ENCODE measurements at regions not wholly inside any gene's neighbourhood (a gene's known extent, or its start where the extent isn't known, plus 50 kb on each side); places are given as distances from the start of the nearest gene placed in this dataset.

- H3K9ac ChIP-seq (ENCODE audit: low read length), result no peak overlapping the region
- ATAC-seq (no peak), DNase-seq (no peak)
- H3F3A ChIP-seq (ENCODE audit: low read length, unreplicated experiment), result no peaks in the 10 kb centered on the region
- intact Hi-C loops (cut with micrococcal nuclease), result no loop called here
- H2AFZ ChIP-seq (ENCODE audit: low read length), result no peak overlapping the region
- ChIA-PET POLR2A (ENCODE audit: unreplicated experiment) (no interaction called here), CTCF (no interaction called here)
- H3K9me3 ChIP-seq (ENCODE audit: low read length), result no peaks in the 10 kb centered on the region
- H3K27me3 ChIP-seq (ENCODE audit: low read length), result no peaks in the 10 kb centered on the region
- H4K20me1 ChIP-seq (ENCODE audit: low read length), result no peaks in the 10 kb centered on the region
- no peaks in the 10 kb centered on the region for H3K9me2 ChIP-seq (replicated peaks; ENCODE audit: low read length)
- H3K4me3 ChIP-seq (ENCODE audit: low read length), result no peak overlapping the region
- H3K4me1 ChIP-seq (ENCODE audit: insufficient read depth, low read length), result no peaks in the 10 kb centered on the region
- TF ChIP-seq CTCF (conservative IDR thresholded peaks at IDR 0.05; ENCODE audit: low read depth, low read length) (no peak), EZH2phosphoT487 (IDR thresholded peaks at IDR 0.05; ENCODE audit: borderline replicate concordance, low read length) (no peak), EZH2 (IDR thresholded peaks at IDR 0.05; ENCODE audit: low read length, unreplicated experiment) (no peak)
- H3K36me3 ChIP-seq (ENCODE audit: low read depth, low read length), result no peaks in the 10 kb centered on the region
- H3K79me2 ChIP-seq (ENCODE audit: low read length), result no peaks in the 10 kb centered on the region
- no peak overlapping the region for H3K27ac ChIP-seq (ENCODE audit: low read length)
- no peak overlapping the region for H3K4me2 ChIP-seq (ENCODE audit: low read length)
- no TSS peak for BruUV-seq (replicated peaks)
These were observed 127.2 kb upstream of the CDK6 start for GRCh38 chr7:92963566-92963965.

GRCh38 chr7:92961961-92962360, 125.6 kb upstream of the CDK6 start:
- H3K4me2 ChIP-seq (ENCODE audit: low read length), result no peak overlapping the region
- intact Hi-C loops (cut with micrococcal nuclease), result no loop called here

GRCh38 chr7:92956575-92956974, 120.2 kb upstream of the CDK6 start:
- Histone ChIP-seq H3K79me2 (ENCODE audit: low read length) (no peaks in the 10 kb centered on the region), H4K20me1 (ENCODE audit: low read length) (no peaks in the 10 kb centered on the region), H3K27me3 (ENCODE audit: low read length) (no peaks in the 10 kb centered on the region), H2AFZ (ENCODE audit: low read length) (no peak overlapping the region), H3K27ac (ENCODE audit: low read length) (no peak overlapping the region), H3F3A (ENCODE audit: low read length, unreplicated experiment) (no peaks in the 10 kb centered on the region), H3K9me2 (replicated peaks; ENCODE audit: low read length) (no peaks in the 10 kb centered on the region), H3K4me3 (ENCODE audit: low read length) (no peak overlapping the region), H3K9ac (ENCODE audit: low read length) (no peak overlapping the region), H3K9me3 (ENCODE audit: low read length) (no peaks in the 10 kb centered on the region), H3K4me1 (ENCODE audit: insufficient read depth, low read length) (no peaks in the 10 kb centered on the region), H3K36me3 (ENCODE audit: low read depth, low read length) (no peaks in the 10 kb centered on the region), H3K4me2 (ENCODE audit: low read length) (no peak overlapping the region)
- intact Hi-C loops (cut with micrococcal nuclease), result no loop called here
- ChIA-PET CTCF (no interaction called here), POLR2A (ENCODE audit: unreplicated experiment) (no interaction called here)
- ATAC-seq (no peak), DNase-seq (no peak)
- no TSS peak for BruUV-seq (replicated peaks)
- TF ChIP-seq EZH2 (IDR thresholded peaks at IDR 0.05; ENCODE audit: low read length, unreplicated experiment) (no peak), EZH2phosphoT487 (IDR thresholded peaks at IDR 0.05; ENCODE audit: borderline replicate concordance, low read length) (no peak), CTCF (conservative IDR thresholded peaks at IDR 0.05; ENCODE audit: low read depth, low read length) (no peak)

More at GRCh38 chr7:92961961-92962360, 125.6 kb upstream of the CDK6 start:
- no TSS peak for BruUV-seq (replicated peaks)
- no peak for DNase-seq
- no peaks in the 10 kb centered on the region for H3K4me1 ChIP-seq (ENCODE audit: insufficient read depth, low read length)
- no peaks in the 10 kb centered on the region for H3K27me3 ChIP-seq (ENCODE audit: low read length)
- H4K20me1 ChIP-seq (ENCODE audit: low read length), result no peaks in the 10 kb centered on the region
- H2AFZ ChIP-seq (ENCODE audit: low read length), result no peak overlapping the region
- H3F3A ChIP-seq (ENCODE audit: low read length, unreplicated experiment), result no peaks in the 10 kb centered on the region
- ATAC-seq, result no peak
- no peaks in the 10 kb centered on the region for H3K9me2 ChIP-seq (replicated peaks; ENCODE audit: low read length)
- TF ChIP-seq EZH2phosphoT487 (IDR thresholded peaks at IDR 0.05; ENCODE audit: borderline replicate concordance, low read length), result no peak
- TF ChIP-seq CTCF (conservative IDR thresholded peaks at IDR 0.05; ENCODE audit: low read depth, low read length), result no peak
- no peak for TF ChIP-seq EZH2 (IDR thresholded peaks at IDR 0.05; ENCODE audit: low read length, unreplicated experiment)
- no peaks in the 10 kb centered on the region for H3K9me3 ChIP-seq (ENCODE audit: low read length)
- no peak overlapping the region for H3K27ac ChIP-seq (ENCODE audit: low read length)
- H3K9ac ChIP-seq (ENCODE audit: low read length), result no peak overlapping the region
- no peaks in the 10 kb centered on the region for H3K79me2 ChIP-seq (ENCODE audit: low read length)
- H3K36me3 ChIP-seq (ENCODE audit: low read depth, low read length), result no peaks in the 10 kb centered on the region
- POLR2A ChIA-PET (ENCODE audit: unreplicated experiment), result no interaction called here
- CTCF ChIA-PET, result no interaction called here
- no peak overlapping the region for H3K4me3 ChIP-seq (ENCODE audit: low read length)
